ENCODE measurements at regions not wholly inside any gene's neighbourhood (a gene's known extent, or its start where the extent isn't known, plus 50 kb on each side); places are given as distances from the start of the nearest gene placed in this dataset.

- H3K36me3 ChIP-seq (ENCODE audit: control insufficient read depth in 2 of 2, extremely low read depth in 1 of 2, insufficient read depth in 2 of 2, low read length in 2 of 2), result no peaks in the 10 kb centered on the region
- dilution Hi-C loops (cut with MboI; ENCODE audit: extremely low pct_ligation_motif_present, low sequenced_read_pairs), result no loop called here
- no peak for FAIRE-seq
- no peaks in the 10 kb centered on the region for H3K9me3 ChIP-seq (ENCODE audit: control insufficient read depth, low read depth, low read length)
- TF ChIP-seq, protein P1, sequence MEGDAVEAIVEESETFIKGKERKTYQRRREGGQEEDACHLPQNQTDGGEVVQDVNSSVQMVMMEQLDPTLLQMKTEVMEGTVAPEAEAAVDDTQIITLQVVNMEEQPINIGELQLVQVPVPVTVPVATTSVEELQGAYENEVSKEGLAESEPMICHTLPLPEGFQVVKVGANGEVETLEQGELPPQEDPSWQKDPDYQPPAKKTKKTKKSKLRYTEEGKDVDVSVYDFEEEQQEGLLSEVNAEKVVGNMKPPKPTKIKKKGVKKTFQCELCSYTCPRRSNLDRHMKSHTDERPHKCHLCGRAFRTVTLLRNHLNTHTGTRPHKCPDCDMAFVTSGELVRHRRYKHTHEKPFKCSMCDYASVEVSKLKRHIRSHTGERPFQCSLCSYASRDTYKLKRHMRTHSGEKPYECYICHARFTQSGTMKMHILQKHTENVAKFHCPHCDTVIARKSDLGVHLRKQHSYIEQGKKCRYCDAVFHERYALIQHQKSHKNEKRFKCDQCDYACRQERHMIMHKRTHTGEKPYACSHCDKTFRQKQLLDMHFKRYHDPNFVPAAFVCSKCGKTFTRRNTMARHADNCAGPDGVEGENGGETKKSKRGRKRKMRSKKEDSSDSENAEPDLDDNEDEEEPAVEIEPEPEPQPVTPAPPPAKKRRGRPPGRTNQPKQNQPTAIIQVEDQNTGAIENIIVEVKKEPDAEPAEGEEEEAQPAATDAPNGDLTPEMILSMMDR (optimal IDR thresholded peaks at IDR 0.05 in 1 of 3, IDR thresholded peaks at IDR 0.05 in 1 of 3, conservative IDR thresholded peaks at IDR 0.05 in 1 of 3; ENCODE audit: extremely low read depth in 1 of 3, insufficient read depth in 2 of 3, low read length in 3 of 3), result no peak
- no peak overlapping the region for H3K27ac ChIP-seq (ENCODE audit: control insufficient read depth, insufficient read depth, low read length)
- H3K9me1 ChIP-seq (ENCODE audit: control insufficient read depth, extremely low read depth, insufficient read depth, low read length), result no peaks in the 10 kb centered on the region
- no peaks in the 10 kb centered on the region for H3K79me2 ChIP-seq (ENCODE audit: control insufficient read depth, insufficient read depth, low read length)
- H3K4me3 ChIP-seq (ENCODE audit: control insufficient read depth in 2 of 3, extremely low read depth in 1 of 3, insufficient read depth in 2 of 3, low read depth in 1 of 3, low read length in 3 of 3), result no peak overlapping the region
- H3K27me3 ChIP-seq (ENCODE audit: control insufficient read depth, extremely low read depth, insufficient read depth, low read length), result no peaks in the 10 kb centered on the region
- DNase-seq (ENCODE audit: low read depth, low spot score), result no peak
- H2AFZ ChIP-seq (ENCODE audit: control insufficient read depth, low read length), result no peak overlapping the region
- no peaks in the 10 kb centered on the region for H4K20me1 ChIP-seq (ENCODE audit: control insufficient read depth, extremely low read depth, insufficient read depth, low read length)
- no peak overlapping the region for H3K4me2 ChIP-seq (ENCODE audit: control insufficient read depth, extremely low read depth, insufficient read depth, low read depth, low read length)
- no peak overlapping the region for H3K9ac ChIP-seq (ENCODE audit: control insufficient read depth, extremely low read depth, insufficient read depth, low read length)
- H3K4me1 ChIP-seq (ENCODE audit: control insufficient read depth, extremely low read depth, insufficient read depth, low read length), result peaks cover 8% of the 10 kb centered on the region
Measured at GRCh38 chr2:13001408-13001807, 284.7 kb downstream of the TRIB2 start.

DNA sequence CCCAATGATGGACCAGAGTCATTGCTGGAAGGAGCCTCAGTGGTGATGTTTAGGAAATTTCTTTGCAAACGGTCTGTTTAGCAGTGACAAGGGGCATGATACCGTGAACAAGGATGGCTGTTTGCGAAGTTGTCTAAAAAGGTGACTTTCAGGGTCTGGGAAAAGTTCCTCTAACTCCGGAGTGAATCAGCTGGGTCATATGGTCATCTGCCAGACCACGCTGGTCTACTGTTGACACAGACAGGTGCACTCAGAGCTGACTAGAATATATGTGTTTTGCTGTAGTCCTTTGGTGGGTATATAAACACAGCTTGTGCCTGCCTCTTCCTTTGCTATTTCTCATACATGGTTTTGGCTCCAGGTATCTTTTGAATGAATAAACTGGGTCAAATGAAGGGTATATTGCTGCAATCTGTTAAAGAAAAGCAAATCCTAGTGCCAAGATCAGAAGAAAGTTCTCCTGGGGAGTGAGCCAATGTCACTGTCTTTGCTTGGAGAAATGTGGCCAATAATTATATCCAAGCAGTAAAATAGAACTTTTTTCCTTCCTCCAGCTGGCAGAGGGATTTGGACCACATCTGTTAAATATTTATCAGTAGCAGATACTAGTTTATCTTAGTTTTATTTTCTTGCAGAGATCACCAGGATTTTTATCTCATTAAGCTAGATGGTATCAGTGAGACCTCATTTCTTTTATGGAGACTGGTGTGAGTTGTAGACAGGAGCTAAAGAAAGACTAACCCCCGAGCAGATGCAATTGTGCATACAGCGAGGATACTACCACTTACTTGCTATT lies 286.0 kb downstream of the TRIB2 start:
- dilution Hi-C loops (cut with MboI; ENCODE audit: extremely low pct_ligation_motif_present, low sequenced_read_pairs), result no loop called here
- H3K27me3 ChIP-seq (ENCODE audit: control insufficient read depth, extremely low read depth, insufficient read depth, low read length), result no peaks in the 10 kb centered on the region
- H3K9me1 ChIP-seq (ENCODE audit: control insufficient read depth, extremely low read depth, insufficient read depth, low read length), result no peaks in the 10 kb centered on the region
- no peak overlapping the region for H3K4me2 ChIP-seq (ENCODE audit: control insufficient read depth, extremely low read depth, insufficient read depth, low read depth, low read length)
- H4K20me1 ChIP-seq (ENCODE audit: control insufficient read depth, extremely low read depth, insufficient read depth, low read length), result no peaks in the 10 kb centered on the region
- H3K4me1 ChIP-seq (ENCODE audit: control insufficient read depth, extremely low read depth, insufficient read depth, low read length), result peaks cover 14% of the 10 kb centered on the region
- TF ChIP-seq, protein P1 (optimal IDR thresholded peaks at IDR 0.05 in 1 of 3, IDR thresholded peaks at IDR 0.05 in 1 of 3, conservative IDR thresholded peaks at IDR 0.05 in 1 of 3; ENCODE audit: extremely low read depth in 1 of 3, insufficient read depth in 2 of 3, low read length in 3 of 3), result no peak
- TF ChIP-seq EZH2 (IDR thresholded peaks at IDR 0.05; ENCODE audit: low read length), result no peak
- no peak overlapping the region for H3K9ac ChIP-seq (ENCODE audit: control insufficient read depth, extremely low read depth, insufficient read depth, low read length)
- DNase-seq (ENCODE audit: low read depth, low spot score) (no peak), FAIRE-seq (no peak)
- H3K9me3 ChIP-seq (ENCODE audit: control insufficient read depth, low read depth, low read length), result no peaks in the 10 kb centered on the region
- H3K27ac ChIP-seq (ENCODE audit: control insufficient read depth, insufficient read depth, low read length), result no peak overlapping the region
- H3K79me2 ChIP-seq (ENCODE audit: control insufficient read depth, insufficient read depth, low read length), result no peaks in the 10 kb centered on the region
- H2AFZ ChIP-seq (ENCODE audit: control insufficient read depth, low read length), result no peak overlapping the region
- H3K4me3 ChIP-seq (ENCODE audit: control insufficient read depth in 2 of 3, extremely low read depth in 1 of 3, insufficient read depth in 2 of 3, low read depth in 1 of 3, low read length in 3 of 3), result no peak overlapping the region
- no peaks in the 10 kb centered on the region for H3K36me3 ChIP-seq (ENCODE audit: control insufficient read depth in 2 of 2, extremely low read depth in 1 of 2, insufficient read depth in 2 of 2, low read length in 2 of 2)
